ENCODE measurements at regions not wholly inside any gene's neighbourhood (a gene's known extent, or its start where the extent isn't known, plus 50 kb on each side); places are given as distances from the start of the nearest gene placed in this dataset.

- H3K27ac ChIP-seq (ENCODE audit: low read length): no peak overlapping the region
Observed at GRCh38 chr12:13592063-13592942, 389.1 kb downstream of the GRIN2B start.

DNA sequence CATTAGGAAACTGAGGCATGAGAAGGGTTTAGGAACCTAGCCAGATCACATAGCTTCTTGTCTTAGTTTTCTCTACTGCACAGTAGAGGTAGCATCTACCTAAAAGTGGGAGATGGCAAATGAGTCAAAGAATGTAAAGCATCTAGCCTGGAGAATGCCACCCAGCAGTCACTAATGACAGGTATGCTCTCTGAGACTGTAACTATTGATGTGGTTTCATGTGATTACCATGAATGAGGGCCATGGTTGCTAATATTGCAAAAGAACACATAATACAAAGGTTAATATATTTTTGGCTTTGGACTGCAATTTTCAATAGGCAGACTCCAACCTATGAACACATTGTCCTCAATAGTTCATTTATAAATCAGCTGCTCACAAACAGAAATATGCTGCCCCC is 389.9 kb downstream of the GRIN2B start:
- ATAC-seq: no peak
- CTCF ChIA-PET: no interaction called here
- BruUV-seq (replicated peaks): no TSS peak

More at GRCh38 chr12:13592063-13592942, 389.1 kb downstream of the GRIN2B start:
- in situ Hi-C loops (cut with HindIII; ENCODE audit: low pct_unique_long_range_greater_than_20kb, low sequenced_read_pairs) (no loop called here), intact Hi-C loops (cut with micrococcal nuclease; ENCODE audit: unreplicated experiment) (no loop called here)
- Histone ChIP-seq H3K36me3 (ENCODE audit: control insufficient read depth, insufficient read depth, low read length) (no peaks in the 10 kb centered on the region), H3K4me3 (ENCODE audit: low read depth in 2 of 2, low read length in 2 of 2) (no peak overlapping the region), H3K9me3 (ENCODE audit: control insufficient read depth, insufficient read depth, low read depth, low read length) (no peaks in the 10 kb centered on the region), H3K27me3 (ENCODE audit: control insufficient read depth, insufficient read depth, low read length) (no peaks in the 10 kb centered on the region), H3K4me1 (ENCODE audit: control insufficient read depth, insufficient read depth, low read length) (no peaks in the 10 kb centered on the region)
- CTCF ChIA-PET: no interaction called here
- POLR2A ChIA-PET: no interaction called here
- ATAC-seq (no peak), DNase-seq (ENCODE audit: low read depth, low spot score) (no peak)
- TF ChIP-seq POLR2AphosphoS5 (IDR thresholded peaks at IDR 0.05; ENCODE audit: low read depth, low read length) (no peak), TCF7L2 (IDR thresholded peaks at IDR 0.05; ENCODE audit: low read depth, low read length) (no peak), SIN3A (IDR thresholded peaks at IDR 0.05; ENCODE audit: borderline replicate concordance, insufficient read depth, low read depth, low read length) (no peak)
- TF ChIP-seq, protein P1, sequence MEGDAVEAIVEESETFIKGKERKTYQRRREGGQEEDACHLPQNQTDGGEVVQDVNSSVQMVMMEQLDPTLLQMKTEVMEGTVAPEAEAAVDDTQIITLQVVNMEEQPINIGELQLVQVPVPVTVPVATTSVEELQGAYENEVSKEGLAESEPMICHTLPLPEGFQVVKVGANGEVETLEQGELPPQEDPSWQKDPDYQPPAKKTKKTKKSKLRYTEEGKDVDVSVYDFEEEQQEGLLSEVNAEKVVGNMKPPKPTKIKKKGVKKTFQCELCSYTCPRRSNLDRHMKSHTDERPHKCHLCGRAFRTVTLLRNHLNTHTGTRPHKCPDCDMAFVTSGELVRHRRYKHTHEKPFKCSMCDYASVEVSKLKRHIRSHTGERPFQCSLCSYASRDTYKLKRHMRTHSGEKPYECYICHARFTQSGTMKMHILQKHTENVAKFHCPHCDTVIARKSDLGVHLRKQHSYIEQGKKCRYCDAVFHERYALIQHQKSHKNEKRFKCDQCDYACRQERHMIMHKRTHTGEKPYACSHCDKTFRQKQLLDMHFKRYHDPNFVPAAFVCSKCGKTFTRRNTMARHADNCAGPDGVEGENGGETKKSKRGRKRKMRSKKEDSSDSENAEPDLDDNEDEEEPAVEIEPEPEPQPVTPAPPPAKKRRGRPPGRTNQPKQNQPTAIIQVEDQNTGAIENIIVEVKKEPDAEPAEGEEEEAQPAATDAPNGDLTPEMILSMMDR (IDR thresholded peaks at IDR 0.05): no peak
- TF ChIP-seq, protein P2, sequence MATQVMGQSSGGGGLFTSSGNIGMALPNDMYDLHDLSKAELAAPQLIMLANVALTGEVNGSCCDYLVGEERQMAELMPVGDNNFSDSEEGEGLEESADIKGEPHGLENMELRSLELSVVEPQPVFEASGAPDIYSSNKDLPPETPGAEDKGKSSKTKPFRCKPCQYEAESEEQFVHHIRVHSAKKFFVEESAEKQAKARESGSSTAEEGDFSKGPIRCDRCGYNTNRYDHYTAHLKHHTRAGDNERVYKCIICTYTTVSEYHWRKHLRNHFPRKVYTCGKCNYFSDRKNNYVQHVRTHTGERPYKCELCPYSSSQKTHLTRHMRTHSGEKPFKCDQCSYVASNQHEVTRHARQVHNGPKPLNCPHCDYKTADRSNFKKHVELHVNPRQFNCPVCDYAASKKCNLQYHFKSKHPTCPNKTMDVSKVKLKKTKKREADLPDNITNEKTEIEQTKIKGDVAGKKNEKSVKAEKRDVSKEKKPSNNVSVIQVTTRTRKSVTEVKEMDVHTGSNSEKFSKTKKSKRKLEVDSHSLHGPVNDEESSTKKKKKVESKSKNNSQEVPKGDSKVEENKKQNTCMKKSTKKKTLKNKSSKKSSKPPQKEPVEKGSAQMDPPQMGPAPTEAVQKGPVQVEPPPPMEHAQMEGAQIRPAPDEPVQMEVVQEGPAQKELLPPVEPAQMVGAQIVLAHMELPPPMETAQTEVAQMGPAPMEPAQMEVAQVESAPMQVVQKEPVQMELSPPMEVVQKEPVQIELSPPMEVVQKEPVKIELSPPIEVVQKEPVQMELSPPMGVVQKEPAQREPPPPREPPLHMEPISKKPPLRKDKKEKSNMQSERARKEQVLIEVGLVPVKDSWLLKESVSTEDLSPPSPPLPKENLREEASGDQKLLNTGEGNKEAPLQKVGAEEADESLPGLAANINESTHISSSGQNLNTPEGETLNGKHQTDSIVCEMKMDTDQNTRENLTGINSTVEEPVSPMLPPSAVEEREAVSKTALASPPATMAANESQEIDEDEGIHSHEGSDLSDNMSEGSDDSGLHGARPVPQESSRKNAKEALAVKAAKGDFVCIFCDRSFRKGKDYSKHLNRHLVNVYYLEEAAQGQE (IDR thresholded peaks at IDR 0.05; ENCODE audit: insufficient read depth in 1 of 2, low read depth in 2 of 2, low read length in 1 of 2): no peak
- no TSS peak for BruUV-seq (replicated peaks)

More for the DNA sequence above, 389.9 kb downstream of the GRIN2B start:
- Histone ChIP-seq H3K4me1 (ENCODE audit: control insufficient read depth, insufficient read depth, low read length) (no peaks in the 10 kb centered on the region), H3K4me3 (ENCODE audit: low read depth in 2 of 2, low read length in 2 of 2) (no peak overlapping the region), H3K27ac (ENCODE audit: low read length) (no peak overlapping the region), H3K27me3 (ENCODE audit: control insufficient read depth, insufficient read depth, low read length) (no peaks in the 10 kb centered on the region), H3K36me3 (ENCODE audit: control insufficient read depth, insufficient read depth, low read length) (no peaks in the 10 kb centered on the region), H3K9me3 (ENCODE audit: control insufficient read depth, insufficient read depth, low read depth, low read length) (no peaks in the 10 kb centered on the region)
- TF ChIP-seq, protein P1 (IDR thresholded peaks at IDR 0.05): no peak
- TF ChIP-seq POLR2AphosphoS5 (IDR thresholded peaks at IDR 0.05; ENCODE audit: low read depth, low read length) (no peak), SIN3A (IDR thresholded peaks at IDR 0.05; ENCODE audit: borderline replicate concordance, insufficient read depth, low read depth, low read length) (no peak)
- intact Hi-C loops (cut with micrococcal nuclease; ENCODE audit: unreplicated experiment): no loop called here
- in situ Hi-C loops (cut with HindIII; ENCODE audit: low pct_unique_long_range_greater_than_20kb, low sequenced_read_pairs): no loop called here
- POLR2A ChIA-PET: no interaction called here
- no peak for DNase-seq (ENCODE audit: low read depth, low spot score)

Measured in Panc1 (cell line).